ENCODE measurements at regions not wholly inside any gene's neighbourhood (a gene's known extent, or its start where the extent isn't known, plus 50 kb on each side); places are given as distances from the start of the nearest gene placed in this dataset.

- TF ChIP-seq GATA2 (IDR thresholded peaks at IDR 0.05; ENCODE audit: low read depth, low read length) (no peak), GATA3 (IDR thresholded peaks at IDR 0.05; ENCODE audit: low read depth, low read length) (no peak)
Observed at GRCh38 chr13:109368230-109368629, 418.2 kb downstream of the IRS2 start.
